Endothelial cell of umbilical vein (primary cell): ENCODE measurements at regions not wholly inside any gene's neighbourhood (a gene's known extent, or its start where the extent isn't known, plus 50 kb on each side); places are given as distances from the start of the nearest gene placed in this dataset.

Experiments
- CTCF ChIP-seq, 2 donors: IDR thresholded peaks; 1 replicate in 1 of 2; 2 replicates in 1 of 2; pipeline ENCODE4 v1.5.1; 2011; ENCODE audit warnings: low read length in 2 of 2, mild to moderate bottlenecking in 2 of 2, moderate library complexity in 2 of 2, control low read depth in 1 of 2, inconsistent platforms in 1 of 2, low read depth in 1 of 2; ENCODE audit not compliant: insufficient read depth in 1 of 2; ENCODE audit errors: extremely low read depth in 1 of 2
- EZH2 ChIP-seq: IDR thresholded peaks from 2 replicates; pipeline ENCODE4 v1.6.1; 2012; ENCODE audit warnings: borderline replicate concordance, low read depth, mild to moderate bottlenecking, moderate library complexity, low read length, inconsistent platforms; ENCODE audit not compliant: severe bottlenecking
- FOS ChIP-seq: IDR thresholded peaks from 2 replicates; pipeline ENCODE4 v1.6.1; 2011; ENCODE audit warnings: mild to moderate bottlenecking, low read length, moderate library complexity, borderline replicate concordance; ENCODE audit not compliant: insufficient read depth
- JUN ChIP-seq: IDR thresholded peaks from 2 replicates; pipeline ENCODE4 v1.6.1; 2011; ENCODE audit warnings: borderline replicate concordance, low read depth; ENCODE audit not compliant: insufficient read length, insufficient read depth
- POLR2A ChIP-seq: IDR thresholded peaks from 2 replicates; pipeline ENCODE4 v1.6.1; 2012; ENCODE audit warnings: low read depth, mild to moderate bottlenecking, control low read depth, low read length
- POLR2AphosphoS5 ChIP-seq: IDR thresholded peaks from 2 replicates; pipeline ENCODE4 v1.6.1; 2012; ENCODE audit warnings: low read depth, mild to moderate bottlenecking, control low read depth, low read length, moderate library complexity; ENCODE audit not compliant: insufficient read depth

GRCh38 chr18:61222206-61222605 is 111.0 kb upstream of the CDH20 start:
- no peak for TF ChIP-seq POLR2A
- TF ChIP-seq POLR2AphosphoS5, result no peak
- TF ChIP-seq CTCF (IDR thresholded peaks at IDR 0.05; ENCODE audit: extremely low read depth in 1 of 2, insufficient read depth in 1 of 2, low read depth in 1 of 2, low read length in 2 of 2), result no peak
- no peak for TF ChIP-seq EZH2
- no peak for TF ChIP-seq JUN
- TF ChIP-seq FOS, result no peak
